Hematopoietic multipotent progenitor cell (in vitro differentiated cells): ENCODE measurements at regions not wholly inside any gene's neighbourhood (a gene's known extent, or its start where the extent isn't known, plus 50 kb on each side); places are given as distances from the start of the nearest gene placed in this dataset. TPM values are rescaled to one million over a fixed set of nuclear protein-coding genes. Genes with fewer than 3 reads are reported as not detected.

Source experiments
- DNase-seq, 3 donors: peaks; one replicate each; pipeline ENCODE4 v3.0.0-alpha.2; 2011 to 2015; ENCODE audit warnings: low read depth in 2 of 3, low spot score in 2 of 3
- small RNA-seq: library from RNA; depleted of rRNA; stranded (forward); fragments of <200 nt; gene quantifications from one replicate; pipeline ENCODE3, GENCODE V24; 2012

GRCh38 chr18:2486426-2486825, 84.9 kb downstream of the METTL4 start:
- DNase-seq = no peak

Small RNAs in the stretch of these regions (small RNA-seq; reads per million reads assigned to genes)
- gene AP005119.1 = not detected
- not detected for gene COX6CP3
- not detected for gene RN7SKP72
